GM12891 (cell line): ENCODE measurements at regions not wholly inside any gene's neighbourhood (a gene's known extent, or its start where the extent isn't known, plus 50 kb on each side); places are given as distances from the start of the nearest gene placed in this dataset.

ENCODE experiments used
- POLR2A ChIP-seq: IDR thresholded peaks from 2 replicates; pipeline ENCODE4 v1.6.1; 2011; ENCODE audit warnings: low read depth, low read length, control low read depth
- POLR2AphosphoS5 ChIP-seq: IDR thresholded peaks from 2 replicates; pipeline ENCODE4 v1.6.1; 2011; ENCODE audit warnings: low read depth, low read length, control low read depth
- POU2F2 ChIP-seq: IDR thresholded peaks from 2 replicates; pipeline ENCODE4 v1.6.1; 2011; ENCODE audit warnings: low read depth, mild to moderate bottlenecking, control low read depth, low read length, moderate library complexity
- SPI1 ChIP-seq: IDR thresholded peaks from 2 replicates; pipeline ENCODE4 v1.6.1; 2011; ENCODE audit warnings: low read depth, low read length, control low read depth
- TAF1 ChIP-seq: IDR thresholded peaks from 2 replicates; pipeline ENCODE4 v1.6.1; 2011; ENCODE audit warnings: low read depth, low read length, control low read depth

DNA sequence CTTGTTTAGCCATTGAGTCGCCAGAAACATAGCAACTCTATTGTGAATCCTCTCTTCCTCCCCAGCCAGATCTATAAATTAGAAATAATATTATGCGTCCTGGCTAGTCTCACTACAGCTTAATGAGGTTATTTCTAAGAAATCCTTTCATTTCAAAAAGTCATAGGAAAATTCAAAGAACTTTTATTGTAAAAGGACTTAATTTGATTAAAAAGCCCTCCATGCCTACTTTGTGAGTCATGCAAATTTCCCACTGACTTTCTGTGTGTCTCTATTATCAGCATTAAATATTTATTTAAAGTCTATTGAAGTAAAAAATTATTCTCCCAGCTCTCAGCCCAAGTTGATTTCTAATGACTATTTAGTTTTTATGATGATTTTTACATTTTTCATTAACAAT lies 160.7 kb downstream of the PHLDA1 start:
- TF ChIP-seq POLR2A (no peak), POLR2AphosphoS5 (no peak), TAF1 (no peak), POU2F2 (no peak), SPI1 (no peak)
